NCI-H69 (cell line): ENCODE measurements at regions not wholly inside any gene's neighbourhood (a gene's known extent, or its start where the extent isn't known, plus 50 kb on each side); places are given as distances from the start of the nearest gene placed in this dataset.
"Not testable (repeated sequence)": the region's sequence is repeated elsewhere in the genome, so short reads cannot be mapped to it uniquely, and the experiment has no call there.

Experiments
- DNase-seq: peaks from one replicate; lab custom pipeline; 2025; lab: John Stamatoyannopoulos, UW

GRCh38 chr22:47408409-47408808, 646.0 kb downstream of the TBC1D22A start:
- no peak for DNase-seq

GRCh38 chr22:47407461-47408025, 645.1 kb downstream of the TBC1D22A start:
- DNase-seq: no peak

DNA sequence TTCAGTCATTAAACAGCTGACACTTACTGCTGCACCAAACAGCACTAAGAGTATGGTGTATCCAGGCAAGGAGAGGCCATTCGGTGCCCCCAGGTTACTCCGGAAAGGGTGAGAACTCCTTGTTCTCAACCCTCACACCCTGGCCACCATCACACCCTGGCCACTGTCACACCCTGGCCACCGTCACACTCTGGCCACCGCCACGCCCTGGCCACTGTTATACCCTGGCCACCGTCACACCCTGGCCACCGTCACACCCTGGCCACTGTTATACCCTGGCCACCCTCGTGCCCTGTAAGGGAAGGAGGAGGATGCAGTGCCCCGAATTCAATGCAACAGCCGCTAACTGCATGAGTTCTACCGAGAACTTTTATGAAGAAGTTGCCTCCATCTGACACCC, 644.4 kb downstream of the TBC1D22A start:
- DNase-seq: no peak

- DNase-seq: no peak
These were observed 643.9 kb downstream of the TBC1D22A start for GRCh38 chr22:47406180-47406834.

DNA sequence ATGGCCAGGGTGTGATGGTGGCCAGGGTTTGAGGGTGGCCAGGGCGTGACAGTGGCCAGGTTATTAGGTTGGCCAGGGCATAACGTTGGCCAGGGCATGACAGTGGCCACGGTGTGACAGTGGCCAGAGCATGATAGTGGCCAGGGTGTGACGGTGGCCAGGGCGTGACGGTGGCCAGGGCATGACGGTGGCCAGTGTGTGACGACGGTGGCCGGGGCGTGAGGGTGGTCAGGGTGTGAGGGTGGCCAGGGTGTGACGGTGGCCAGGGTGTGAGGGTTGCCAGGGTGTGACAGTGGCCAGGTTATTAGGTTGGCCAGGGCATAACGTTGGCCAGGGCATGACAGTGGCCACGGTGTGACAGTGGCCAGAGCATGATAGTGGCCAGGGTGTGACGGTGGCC, 642.8 kb downstream of the TBC1D22A start:
- not testable (repeated sequence) for DNase-seq

DNA sequence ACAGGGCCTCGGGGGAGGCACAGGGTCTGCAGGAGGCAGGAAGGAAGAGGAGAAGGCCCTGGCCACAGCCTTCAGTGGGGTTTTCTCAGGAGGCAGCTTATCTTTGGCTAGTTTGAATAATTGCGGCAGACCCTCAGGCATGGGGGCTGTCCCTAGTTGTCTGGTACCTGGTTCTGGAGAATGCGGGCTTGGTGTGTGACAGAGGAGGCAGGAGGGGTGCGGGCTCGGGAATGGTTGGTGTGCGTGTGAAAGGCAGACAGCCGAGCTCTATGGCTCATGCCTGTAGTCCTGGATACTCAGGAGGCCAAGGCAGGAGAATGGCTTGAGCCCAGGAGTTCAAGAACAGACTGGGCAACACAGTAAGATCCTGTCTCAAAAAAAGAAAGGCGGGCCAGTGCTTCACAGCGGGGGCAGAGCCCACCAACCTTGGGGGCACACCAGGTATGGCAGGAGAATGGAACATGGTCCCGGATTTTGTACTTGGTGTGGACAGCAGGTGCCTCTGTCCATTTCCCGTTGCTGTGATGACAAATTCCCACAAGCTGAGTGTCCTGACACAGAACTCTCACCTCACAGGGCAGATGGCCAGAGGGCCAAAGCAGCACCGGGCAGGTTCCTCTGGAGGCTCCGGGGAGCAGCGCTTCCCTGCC, 640.6 kb downstream of the TBC1D22A start:
- DNase-seq: no peak

- DNase-seq: no peak
These were observed 639.7 kb downstream of the TBC1D22A start for GRCh38 chr22:47401976-47402770.

DNA sequence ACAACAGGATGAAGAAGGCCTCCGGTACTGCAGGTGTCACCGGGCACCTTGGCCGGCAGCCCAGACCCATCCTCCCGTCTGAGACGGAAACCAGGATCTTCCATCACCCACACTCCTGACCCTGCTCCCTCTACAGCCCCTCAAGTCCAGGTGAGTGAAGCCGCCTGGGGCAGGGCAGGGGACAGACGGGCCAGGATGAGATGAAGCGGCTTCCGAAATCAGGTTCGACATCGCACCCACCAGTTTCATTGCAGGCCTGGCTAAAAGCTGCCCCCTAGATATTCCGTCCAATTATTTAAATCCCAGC, 639.1 kb downstream of the TBC1D22A start:
- no peak for DNase-seq

GRCh38 chr22:47400701-47401591, 638.5 kb downstream of the TBC1D22A start:
- DNase-seq: no peak

GRCh38 chr22:47400131-47400530, 637.7 kb downstream of the TBC1D22A start:
- DNase-seq: not testable (repeated sequence)

- DNase-seq: no peak
These were observed 636.7 kb downstream of the TBC1D22A start for GRCh38 chr22:47398921-47399790.

DNA sequence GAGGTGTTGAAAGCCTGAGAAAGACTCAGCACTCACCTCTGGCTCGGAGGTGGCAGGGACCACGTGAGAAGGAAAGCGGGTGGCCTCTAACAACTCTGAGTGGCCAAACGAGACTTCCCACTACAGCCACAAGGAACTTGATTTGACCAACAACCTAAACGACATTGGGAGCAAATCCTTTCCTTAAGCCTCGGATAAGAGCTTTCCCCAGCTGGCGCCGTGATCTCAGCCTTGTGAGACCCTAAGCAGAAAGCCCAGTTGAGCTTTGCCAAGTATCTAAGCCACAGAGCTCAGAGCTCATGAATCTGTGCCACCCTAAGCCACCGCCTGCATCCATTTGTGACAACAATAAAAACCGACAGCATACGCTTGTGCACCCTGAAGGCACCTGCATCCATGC, 636.0 kb downstream of the TBC1D22A start:
- no peak for DNase-seq

DNA sequence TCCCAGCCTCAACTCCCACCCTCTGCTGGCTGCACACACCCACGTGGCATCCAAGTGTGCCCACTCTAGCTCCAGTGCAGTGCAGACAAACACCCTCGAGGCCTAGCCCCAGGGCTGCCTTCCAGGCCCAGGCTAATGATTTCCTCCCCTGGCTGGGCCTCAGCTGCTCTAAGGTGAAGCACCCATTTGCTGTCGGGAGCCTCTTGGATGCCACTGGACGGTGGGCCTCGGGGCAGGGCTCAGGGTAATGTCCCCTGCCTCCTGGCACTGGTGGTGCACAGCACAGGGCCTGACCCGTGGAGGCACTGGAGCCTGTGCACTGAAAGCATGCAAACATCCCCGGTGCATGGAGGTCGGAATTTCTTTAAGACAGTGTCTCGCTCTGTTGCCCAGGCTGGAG, 635.2 kb downstream of the TBC1D22A start:
- DNase-seq: no peak

- no peak for DNase-seq
These were observed 634.1 kb downstream of the TBC1D22A start for GRCh38 chr22:47396515-47396914.

DNA sequence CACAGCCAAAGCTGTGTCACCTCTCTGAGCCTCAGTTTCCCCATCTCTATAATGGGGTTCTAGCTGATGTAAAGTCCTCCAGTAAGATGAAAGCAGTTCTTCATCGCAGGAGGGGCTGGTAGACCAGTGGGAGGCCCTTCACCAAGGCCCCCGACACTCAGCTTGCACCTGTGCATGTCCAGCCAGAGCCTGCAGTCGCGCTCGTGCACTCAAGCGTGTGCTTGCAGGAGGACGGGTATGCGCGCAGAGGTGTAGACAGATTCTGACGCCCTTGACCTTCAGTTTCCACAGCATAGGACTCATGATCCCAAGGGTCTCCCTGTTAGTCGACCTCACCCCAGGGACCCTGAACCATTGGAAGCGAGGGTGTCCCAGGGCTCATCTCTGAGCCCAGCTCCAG, 633.7 kb downstream of the TBC1D22A start:
- DNase-seq: no peak

- DNase-seq: peak; percentile 51
These were observed 633.0 kb downstream of the TBC1D22A start for GRCh38 chr22:47395481-47395880.

GRCh38 chr22:47394504-47395440, 632.3 kb downstream of the TBC1D22A start:
- DNase-seq: no peak

GRCh38 chr22:47393191-47393590, 630.7 kb downstream of the TBC1D22A start:
- DNase-seq: no peak

- no peak for DNase-seq
These were observed 630.3 kb downstream of the TBC1D22A start for GRCh38 chr22:47392729-47393128.

- no peak for DNase-seq
These were observed 629.6 kb downstream of the TBC1D22A start for GRCh38 chr22:47392054-47392347.
